Tibial nerve (tissue), 4 donors: ENCODE measurements at regions not wholly inside any gene's neighbourhood (a gene's known extent, or its start where the extent isn't known, plus 50 kb on each side); places are given as distances from the start of the nearest gene placed in this dataset.

ENCODE experiments used
- DNase-seq, 2 donors: peaks; one replicate each; pipeline ENCODE4 v3.0.0-alpha.2; 2019; ENCODE audit warnings: low spot score in 2 of 2
- H3K27ac ChIP-seq, 4 donors: fragments of 200-600 bp; sonication (generic) in 3 of 4; one replicate each; pipeline ENCODE4 v1.5.1; 2017 to 2019; ENCODE audit warnings: mild to moderate bottlenecking in 1 of 4
- H3K27me3 ChIP-seq, 2 donors: fragments of 200-600 bp; sonication (generic) in 1 of 2; one replicate each; pipeline versions ENCODE4 v1.5.1 to v1.6.0; 2017 to 2019
- H3K36me3 ChIP-seq, 3 donors: fragments of 200-600 bp; sonication (generic); one replicate each; pipeline ENCODE4 v1.5.1; 2018 to 2019
- H3K4me1 ChIP-seq, 4 donors: fragments of 200-600 bp; sonication (generic) in 3 of 4; one replicate each; pipeline ENCODE4 v1.5.1; 2017 to 2019
- H3K4me3 ChIP-seq, 4 donors: fragments of 200-600 bp; sonication (generic) in 3 of 4; one replicate each; pipeline ENCODE4 v1.5.1; 2017 to 2019; ENCODE audit warnings: mild to moderate bottlenecking in 1 of 4, moderate library complexity in 1 of 4
- H3K9me3 ChIP-seq, 4 donors: fragments of 200-600 bp; sonication (generic) in 3 of 4; one replicate each; pipeline ENCODE4 v1.5.1; 2017 to 2019
- EP300 ChIP-seq, 2 donors: sonication (generic); formaldehyde crosslinking; IDR thresholded peaks; one replicate each; pipeline ENCODE4 v1.6.1; 2017; ENCODE audit warnings: antibody characterized with exemption in 2 of 2, mild to moderate bottlenecking in 1 of 2
- POLR2A ChIP-seq, 2 donors: fragments of 450-650 bp; IDR thresholded peaks; one replicate each; pipeline ENCODE4 v1.6.1; 2017; ENCODE audit warnings: antibody characterized with exemption in 2 of 2, mild to moderate bottlenecking in 2 of 2, moderate library complexity in 2 of 2
- WGBS, 2 donors: methylation state at CpG; one replicate each; pipeline ENCODE4 v1.1.5; 2018; 5-methylcytosine and 5-hydroxymethylcytosine counted together
- TF ChIP-seq, protein P1 (sequence below), 5 experiments: fragments of 200-600 bp in 3 of 5; fragments of 450-650 bp in 2 of 5; sonication (generic) in 3 of 5; IDR thresholded peaks; one replicate each; pipeline ENCODE4 v1.5.1; 2016 to 2019; ENCODE audit warnings: antibody characterized with exemption in 5 of 5, mild to moderate bottlenecking in 3 of 5, moderate library complexity in 2 of 5

GRCh38 chr6:139705284-139705683 is 330.8 kb upstream of the CITED2 start:
- Histone ChIP-seq H3K4me1 (peaks cover 0 to 14% (median 2%) of the 10 kb centered on the region in 4 donors), H3K4me3 (no peak overlapping the region), H3K9me3 (no peaks in the 10 kb centered on the region), H3K27me3 (no peaks in the 10 kb centered on the region), H3K27ac (no peak overlapping the region), H3K36me3 (no peaks in the 10 kb centered on the region)
- TF ChIP-seq POLR2A (IDR thresholded peaks at IDR 0.05), result no peak
- TF ChIP-seq EP300 (IDR thresholded peaks at IDR 0.05), result no peak
- TF ChIP-seq, protein P1, sequence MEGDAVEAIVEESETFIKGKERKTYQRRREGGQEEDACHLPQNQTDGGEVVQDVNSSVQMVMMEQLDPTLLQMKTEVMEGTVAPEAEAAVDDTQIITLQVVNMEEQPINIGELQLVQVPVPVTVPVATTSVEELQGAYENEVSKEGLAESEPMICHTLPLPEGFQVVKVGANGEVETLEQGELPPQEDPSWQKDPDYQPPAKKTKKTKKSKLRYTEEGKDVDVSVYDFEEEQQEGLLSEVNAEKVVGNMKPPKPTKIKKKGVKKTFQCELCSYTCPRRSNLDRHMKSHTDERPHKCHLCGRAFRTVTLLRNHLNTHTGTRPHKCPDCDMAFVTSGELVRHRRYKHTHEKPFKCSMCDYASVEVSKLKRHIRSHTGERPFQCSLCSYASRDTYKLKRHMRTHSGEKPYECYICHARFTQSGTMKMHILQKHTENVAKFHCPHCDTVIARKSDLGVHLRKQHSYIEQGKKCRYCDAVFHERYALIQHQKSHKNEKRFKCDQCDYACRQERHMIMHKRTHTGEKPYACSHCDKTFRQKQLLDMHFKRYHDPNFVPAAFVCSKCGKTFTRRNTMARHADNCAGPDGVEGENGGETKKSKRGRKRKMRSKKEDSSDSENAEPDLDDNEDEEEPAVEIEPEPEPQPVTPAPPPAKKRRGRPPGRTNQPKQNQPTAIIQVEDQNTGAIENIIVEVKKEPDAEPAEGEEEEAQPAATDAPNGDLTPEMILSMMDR (IDR thresholded peaks at IDR 0.05), result no peak
- no peak for DNase-seq
- WGBS, 2 donors, result 96 to 97% methylated on average over 3 of the region's 3 CpGs

DNA sequence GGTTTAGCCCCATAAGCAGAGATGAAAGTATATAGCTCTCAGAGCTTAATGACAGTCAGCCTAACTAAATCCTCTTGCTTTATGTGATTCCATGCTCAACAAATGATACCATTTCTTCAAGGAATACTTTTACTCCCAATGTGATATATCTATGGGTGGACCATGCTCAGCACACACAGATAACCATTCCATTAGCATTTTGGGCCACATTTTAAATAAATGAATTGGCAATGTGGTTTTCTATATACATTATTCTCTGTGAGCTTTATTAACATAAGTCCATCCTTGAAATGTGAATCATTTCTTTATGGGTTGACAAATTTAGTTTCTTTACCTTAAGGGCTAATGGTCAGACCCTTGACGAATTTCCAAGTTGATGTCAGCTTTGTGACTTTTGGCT is 329.3 kb upstream of the CITED2 start:
- Histone ChIP-seq H3K27me3 (no peaks in the 10 kb centered on the region), H3K27ac (no peak overlapping the region), H3K4me1 (peaks cover 0 to 12% (median under 1%) of the 10 kb centered on the region in 4 donors), H3K36me3 (no peaks in the 10 kb centered on the region), H3K4me3 (no peak overlapping the region), H3K9me3 (no peaks in the 10 kb centered on the region)
- no peak for DNase-seq
- no peak for TF ChIP-seq POLR2A (IDR thresholded peaks at IDR 0.05)
- TF ChIP-seq, protein P1 (IDR thresholded peaks at IDR 0.05), result no peak
- no peak for TF ChIP-seq EP300 (IDR thresholded peaks at IDR 0.05)
- 92 to 100% methylated on average over 1 of the region's 1 CpG for WGBS, 2 donors

- no peaks in the 10 kb centered on the region for H3K36me3 ChIP-seq
- TF ChIP-seq POLR2A (IDR thresholded peaks at IDR 0.05) (no peak), EP300 (IDR thresholded peaks at IDR 0.05) (no peak)
- TF ChIP-seq, protein P1 (IDR thresholded peaks at IDR 0.05), result no peak
Measured at GRCh38 chr6:139702706-139703105, 328.3 kb upstream of the CITED2 start.

GRCh38 chr6:139701695-139702094 is 327.2 kb upstream of the CITED2 start:
- Histone ChIP-seq H3K27me3 (no peaks in the 10 kb centered on the region), H3K4me3 (no peak overlapping the region), H3K9me3 (peaks cover 0 to 4% (median 0%) of the 10 kb centered on the region in 4 donors), H3K36me3 (no peaks in the 10 kb centered on the region), H3K27ac (no peak overlapping the region), H3K4me1 (peaks cover 0 to 4% (median 0%) of the 10 kb centered on the region in 4 donors)
- DNase-seq, result no peak
- TF ChIP-seq POLR2A (IDR thresholded peaks at IDR 0.05) (no peak), EP300 (IDR thresholded peaks at IDR 0.05) (no peak)
- TF ChIP-seq, protein P1 (IDR thresholded peaks at IDR 0.05), result no peak
- WGBS, 2 donors, result 94 to 95% methylated on average over 4 of the region's 4 CpGs

More at GRCh38 chr6:139702706-139703105, 328.3 kb upstream of the CITED2 start:
- H3K4me3 ChIP-seq, result no peak overlapping the region
- peaks cover 0 to 4% (median 0%) of the 10 kb centered on the region in 4 donors for H3K4me1 ChIP-seq
- no peak overlapping the region for H3K27ac ChIP-seq
- peaks cover 0 to 4% (median 0%) of the 10 kb centered on the region in 4 donors for H3K9me3 ChIP-seq
- H3K27me3 ChIP-seq, result no peaks in the 10 kb centered on the region
- DNase-seq, result no peak

GRCh38 chr6:139701003-139701402 is 326.6 kb upstream of the CITED2 start:
- Histone ChIP-seq H3K9me3 (peaks cover 0 to 4% (median 0%) of the 10 kb centered on the region in 4 donors), H3K27ac (no peak overlapping the region), H3K36me3 (no peaks in the 10 kb centered on the region), H3K4me3 (no peak overlapping the region), H3K4me1 (peaks cover 0 to 4% (median 0%) of the 10 kb centered on the region in 4 donors), H3K27me3 (no peaks in the 10 kb centered on the region)
- DNase-seq, result no peak
- WGBS, 2 donors, result 91 to 100% methylated on average over 1 of the region's 1 CpG
- TF ChIP-seq POLR2A (IDR thresholded peaks at IDR 0.05) (no peak), EP300 (IDR thresholded peaks at IDR 0.05) (no peak)
- TF ChIP-seq, protein P1 (IDR thresholded peaks at IDR 0.05), result no peak
